Effector memory CD8-positive, alpha-beta T cell (primary cell): ENCODE measurements at regions not wholly inside any gene's neighbourhood (a gene's known extent, or its start where the extent isn't known, plus 50 kb on each side); places are given as distances from the start of the nearest gene placed in this dataset.

ENCODE experiments used
- ATAC-seq: fragments of 150-1000 bp; cut with Tn5 transposase; replicated peaks from 2 replicates; pipeline ENCODE4 v1.10.0; 2021; ENCODE audit warnings: mild to moderate bottlenecking, moderate library complexity
- DNase-seq, 3 experiments: peaks; one replicate each; pipeline ENCODE4 v3.0.0; 2021
- H3K27ac Mint-ChIP-seq, 2 donors: one replicate each; pipeline ENCODE4 v1.8.0; 2022; ENCODE audit warnings: mild to moderate bottlenecking in 2 of 2, mixed read lengths in 2 of 2, moderate library complexity in 2 of 2
- H3K27me3 Mint-ChIP-seq, 2 donors: one replicate each; pipeline ENCODE4 v1.8.0; 2022; ENCODE audit warnings: mixed read lengths in 2 of 2
- H3K36me3 Mint-ChIP-seq: one replicate; pipeline ENCODE4 v1.8.0; 2022; ENCODE audit warnings: mild to moderate bottlenecking, moderate library complexity, mixed read lengths; ENCODE audit not compliant: insufficient read depth
- H3K4me1 Mint-ChIP-seq, 2 donors: one replicate each; pipeline ENCODE4 v1.8.0; 2022; ENCODE audit warnings: low read depth in 2 of 2, mixed read lengths in 2 of 2
- H3K4me3 Mint-ChIP-seq, 2 donors: one replicate each; pipeline ENCODE4 v1.8.0; 2022; ENCODE audit warnings: mild to moderate bottlenecking in 2 of 2, mixed read lengths in 2 of 2, moderate library complexity in 2 of 2
- H3K9me3 Mint-ChIP-seq, 2 donors: one replicate each; pipeline ENCODE4 v1.8.0; 2022; ENCODE audit warnings: mixed read lengths in 2 of 2

GRCh38 chr6:169891421-169891820, 140.0 kb downstream of the ERMARD start:
- DNase-seq (no peak), ATAC-seq (no peak)
- Mint-ChIP-seq H3K4me3 (no peak overlapping the region), H3K27ac (peak overlapping the region in 1 of 2 donors; percentile 57), H3K36me3 (no peaks in the 10 kb centered on the region), H3K4me1 (no peaks in the 10 kb centered on the region), H3K27me3 (peaks cover 18 to 33% of the 10 kb centered on the region in 2 donors), H3K9me3 (peaks cover 0 to 1% of the 10 kb centered on the region in 2 donors)

- peak overlapping the region; percentile 38 to 57 for H3K27ac Mint-ChIP-seq
- DNase-seq: no peak
- no peak overlapping the region for H3K4me3 Mint-ChIP-seq
- peaks cover 22 to 39% of the 10 kb centered on the region in 2 donors for H3K27me3 Mint-ChIP-seq
- ATAC-seq: no peak
- H3K4me1 Mint-ChIP-seq: no peaks in the 10 kb centered on the region
- H3K9me3 Mint-ChIP-seq: peaks cover 0 to 1% of the 10 kb centered on the region in 2 donors
- H3K36me3 Mint-ChIP-seq: no peaks in the 10 kb centered on the region
Measured at GRCh38 chr6:169890901-169891300, 139.5 kb downstream of the ERMARD start.

- Mint-ChIP-seq H3K4me3 (no peak overlapping the region), H3K9me3 (peaks cover 0 to 1% of the 10 kb centered on the region in 2 donors), H3K36me3 (no peaks in the 10 kb centered on the region), H3K4me1 (no peaks in the 10 kb centered on the region), H3K27me3 (peaks cover 30 to 47% of the 10 kb centered on the region in 2 donors), H3K27ac (no peak overlapping the region)
- ATAC-seq: no peak
- DNase-seq: no peak
Measured at GRCh38 chr6:169890049-169890448, 138.6 kb downstream of the ERMARD start.

GRCh38 chr6:169887529-169888140, 136.2 kb downstream of the ERMARD start:
- ATAC-seq: no peak

GRCh38 chr6:169886631-169887227, 135.3 kb downstream of the ERMARD start:
- no peak for DNase-seq
- peaks cover 49 to 80% of the 10 kb centered on the region in 2 donors for H3K27me3 Mint-ChIP-seq
- H3K36me3 Mint-ChIP-seq: no peaks in the 10 kb centered on the region
- H3K4me3 Mint-ChIP-seq: no peak overlapping the region
- no peaks in the 10 kb centered on the region for H3K9me3 Mint-ChIP-seq
- H3K4me1 Mint-ChIP-seq: peaks cover 5 to 8% of the 10 kb centered on the region in 2 donors
- H3K27ac Mint-ChIP-seq: no peak overlapping the region
- no peak for ATAC-seq

More at GRCh38 chr6:169887529-169888140, 136.2 kb downstream of the ERMARD start:
- Mint-ChIP-seq H3K27me3 (peaks cover 45 to 71% of the 10 kb centered on the region in 2 donors), H3K27ac (no peak overlapping the region), H3K4me3 (no peak overlapping the region), H3K4me1 (peaks cover 5 to 8% of the 10 kb centered on the region in 2 donors), H3K36me3 (no peaks in the 10 kb centered on the region), H3K9me3 (no peaks in the 10 kb centered on the region)
- DNase-seq: no peak

GRCh38 chr6:169885831-169886230, 134.4 kb downstream of the ERMARD start:
- ATAC-seq: no peak
- H3K27me3 Mint-ChIP-seq: peaks cover 55 to 89% of the 10 kb centered on the region in 2 donors
- no peak for DNase-seq
- H3K36me3 Mint-ChIP-seq: no peaks in the 10 kb centered on the region
- H3K4me1 Mint-ChIP-seq: peaks cover 5 to 8% of the 10 kb centered on the region in 2 donors
- no peaks in the 10 kb centered on the region for H3K9me3 Mint-ChIP-seq
- no peak overlapping the region for H3K27ac Mint-ChIP-seq
- H3K4me3 Mint-ChIP-seq: no peak overlapping the region

GRCh38 chr6:169885131-169885530, 133.7 kb downstream of the ERMARD start:
- peaks cover 5 to 8% of the 10 kb centered on the region in 2 donors for H3K4me1 Mint-ChIP-seq
- H3K4me3 Mint-ChIP-seq: no peak overlapping the region
- peaks cover 55 to 96% of the 10 kb centered on the region in 2 donors for H3K27me3 Mint-ChIP-seq
- no peak for ATAC-seq
- no peak for DNase-seq
- H3K27ac Mint-ChIP-seq: no peak overlapping the region
- no peaks in the 10 kb centered on the region for H3K36me3 Mint-ChIP-seq
- H3K9me3 Mint-ChIP-seq: no peaks in the 10 kb centered on the region

- Mint-ChIP-seq H3K4me3 (no peak overlapping the region), H3K9me3 (no peaks in the 10 kb centered on the region), H3K4me1 (peaks cover 5 to 8% of the 10 kb centered on the region in 2 donors), H3K27ac (no peak overlapping the region), H3K27me3 (peaks cover 55 to 96% of the 10 kb centered on the region in 2 donors), H3K36me3 (no peaks in the 10 kb centered on the region)
- no peak for ATAC-seq
- no peak for DNase-seq
Measured at GRCh38 chr6:169884158-169884557, 132.7 kb downstream of the ERMARD start.

- H3K4me3 Mint-ChIP-seq: no peak overlapping the region
- no peak for DNase-seq
- ATAC-seq: no peak
- H3K27me3 Mint-ChIP-seq: peaks cover 49 to 95% of the 10 kb centered on the region in 2 donors
- no peak overlapping the region for H3K27ac Mint-ChIP-seq
- H3K36me3 Mint-ChIP-seq: no peaks in the 10 kb centered on the region
- H3K4me1 Mint-ChIP-seq: peaks cover 5 to 8% of the 10 kb centered on the region in 2 donors
- H3K9me3 Mint-ChIP-seq: no peaks in the 10 kb centered on the region
Measured at GRCh38 chr6:169883316-169883715, 131.9 kb downstream of the ERMARD start.

GRCh38 chr6:169881976-169882375, 130.6 kb downstream of the ERMARD start:
- H3K27me3 Mint-ChIP-seq: peaks cover 39 to 81% of the 10 kb centered on the region in 2 donors

GRCh38 chr6:169881398-169881797, 130.0 kb downstream of the ERMARD start:
- Mint-ChIP-seq H3K36me3 (no peaks in the 10 kb centered on the region), H3K27ac (no peak overlapping the region), H3K4me3 (no peak overlapping the region), H3K27me3 (peaks cover 37 to 81% of the 10 kb centered on the region in 2 donors), H3K4me1 (peaks cover 5 to 8% of the 10 kb centered on the region in 2 donors), H3K9me3 (no peaks in the 10 kb centered on the region)
- no peak for ATAC-seq
- no peak for DNase-seq

More at GRCh38 chr6:169881976-169882375, 130.6 kb downstream of the ERMARD start:
- H3K27ac Mint-ChIP-seq: no peak overlapping the region
- no peak for DNase-seq
- no peaks in the 10 kb centered on the region for H3K9me3 Mint-ChIP-seq
- peaks cover 5 to 8% of the 10 kb centered on the region in 2 donors for H3K4me1 Mint-ChIP-seq
- no peaks in the 10 kb centered on the region for H3K36me3 Mint-ChIP-seq
- no peak for ATAC-seq
- H3K4me3 Mint-ChIP-seq: no peak overlapping the region

GRCh38 chr6:169880516-169880915, 129.1 kb downstream of the ERMARD start:
- peaks cover 29 to 78% of the 10 kb centered on the region in 2 donors for H3K27me3 Mint-ChIP-seq
- H3K4me1 Mint-ChIP-seq: peaks cover 5 to 8% of the 10 kb centered on the region in 2 donors
- H3K4me3 Mint-ChIP-seq: no peak overlapping the region
- no peak for DNase-seq
- no peaks in the 10 kb centered on the region for H3K36me3 Mint-ChIP-seq
- ATAC-seq: no peak
- no peak overlapping the region for H3K27ac Mint-ChIP-seq
- H3K9me3 Mint-ChIP-seq: no peaks in the 10 kb centered on the region

GRCh38 chr6:169869301-169869700, 117.9 kb downstream of the ERMARD start:
- H3K9me3 Mint-ChIP-seq: no peaks in the 10 kb centered on the region
- H3K36me3 Mint-ChIP-seq: peaks cover 4% of the 10 kb centered on the region
- no peak for DNase-seq
- no peaks in the 10 kb centered on the region for H3K27me3 Mint-ChIP-seq
- H3K4me1 Mint-ChIP-seq: peaks cover 7 to 29% of the 10 kb centered on the region in 2 donors
- no peak overlapping the region for H3K27ac Mint-ChIP-seq
- ATAC-seq: no peak
- H3K4me3 Mint-ChIP-seq: no peak overlapping the region

- Mint-ChIP-seq H3K4me1 (peaks cover 7 to 33% of the 10 kb centered on the region in 2 donors), H3K27ac (peak overlapping the region; percentile 14 to 24), H3K36me3 (peaks cover 4% of the 10 kb centered on the region), H3K9me3 (no peaks in the 10 kb centered on the region), H3K4me3 (peak overlapping the region; percentile 49 to 62), H3K27me3 (no peaks in the 10 kb centered on the region)
- ATAC-seq: peak; percentile 99
- DNase-seq: peak; percentile 56 to 71 (median 60)
Measured at GRCh38 chr6:169868458-169868857, 117.0 kb downstream of the ERMARD start.
